H1 (cell line): ENCODE measurements at regions not wholly inside any gene's neighbourhood (a gene's known extent, or its start where the extent isn't known, plus 50 kb on each side); places are given as distances from the start of the nearest gene placed in this dataset. TPM values are rescaled to one million over a fixed set of nuclear protein-coding genes. Genes with fewer than 3 reads are reported as not detected.

Experiments
- small RNA-seq: library from polyadenylated mRNA; stranded (forward); fragments of <200 nt; extraction: miRNeasy Mini kit (QIAGEN cat#:217004); gene quantifications from one replicate; pipeline ENCODE3, GENCODE V24; 2013; ENCODE audit not compliant: insufficient read depth

Small RNA genes in the stretch of these regions (small RNA-seq; reads per million reads assigned to genes)
- gene AC093813.1 (not detected), gene RF00019 (not detected)
